NCI-H226 (cell line): ENCODE measurements at regions not wholly inside any gene's neighbourhood (a gene's known extent, or its start where the extent isn't known, plus 50 kb on each side); places are given as distances from the start of the nearest gene placed in this dataset.
A peak's percentile ranks its signal among the peaks of the same experiment; 100 is the strongest.
"Not testable (repeated sequence)": the region's sequence is repeated elsewhere in the genome, so short reads cannot be mapped to it uniquely, and the experiment has no call there.

Experiments used
- DNase-seq: peaks from one replicate; pipeline ENCODE4 v3.0.0-alpha.2; 2015

DNA sequence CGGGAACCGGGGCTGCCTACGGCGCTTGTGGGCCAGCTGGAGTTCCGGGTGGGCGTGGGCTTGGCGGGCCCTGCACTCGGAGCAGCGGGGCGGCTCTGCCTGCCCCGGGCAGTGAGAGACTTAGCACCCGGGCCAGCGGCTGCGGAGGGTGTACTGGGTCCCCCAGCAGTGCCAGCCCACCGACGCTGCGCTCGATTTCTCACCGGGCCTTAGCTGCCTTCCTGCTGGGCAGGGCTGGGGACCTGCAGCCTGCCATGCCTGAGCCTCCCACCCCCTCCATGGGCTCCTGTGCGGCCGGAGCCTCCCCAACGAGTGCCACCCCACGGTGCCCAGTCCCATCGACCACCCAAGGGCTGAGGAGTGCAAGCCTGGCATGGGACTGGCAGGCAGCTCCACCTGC lies 72.8 kb upstream of the SSBP2 start:
- not testable (repeated sequence) for DNase-seq

DNA sequence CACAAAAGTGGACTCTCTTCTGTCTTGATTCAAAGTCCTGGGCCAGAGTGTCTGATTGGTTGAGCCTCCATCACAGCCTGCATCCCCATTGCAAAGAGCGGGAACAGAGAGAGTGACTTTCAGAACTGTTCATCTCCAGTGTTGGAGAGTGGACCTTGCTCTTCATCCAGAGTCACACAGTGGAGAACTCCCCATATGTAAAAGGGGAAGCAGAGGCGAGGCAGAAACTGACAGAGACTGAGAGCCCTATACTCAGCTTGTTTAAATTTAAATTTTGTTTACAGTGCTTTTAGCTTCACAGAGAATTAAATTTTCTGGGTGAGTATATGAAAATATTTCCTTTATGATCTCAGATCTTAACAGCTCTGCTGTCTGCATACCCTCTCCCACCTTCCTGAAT lies 70.0 kb upstream of the SSBP2 start:
- DNase-seq: no peak

- DNase-seq: no peak
Observed at GRCh38 chr5:81820318-81820636, 69.4 kb upstream of the SSBP2 start.

- peak; percentile 12 for DNase-seq
Observed at GRCh38 chr5:81819556-81820317, 68.8 kb upstream of the SSBP2 start.

- DNase-seq: no peak
Observed at GRCh38 chr5:81817980-81818379, 67.1 kb upstream of the SSBP2 start.

DNA sequence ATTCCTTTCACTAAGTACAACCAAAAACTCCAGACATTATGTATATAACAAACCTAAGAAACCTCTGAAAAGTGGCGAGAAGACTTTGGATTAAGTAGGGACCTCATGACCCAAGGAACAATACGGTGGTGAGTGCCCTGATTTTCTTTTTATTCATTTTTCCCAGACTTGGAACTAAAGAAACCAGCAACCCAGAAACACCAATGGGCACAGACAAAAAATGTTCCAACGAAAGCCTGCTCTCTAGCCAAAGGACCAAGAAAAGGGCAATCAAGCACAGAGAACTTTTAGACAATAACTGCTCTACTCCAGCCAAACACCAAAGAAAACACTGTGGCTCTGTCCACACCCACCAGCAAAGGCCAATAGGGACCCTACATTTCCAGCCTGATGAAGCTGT lies 66.2 kb upstream of the SSBP2 start:
- no peak for DNase-seq

GRCh38 chr5:81815321-81815720 lies 64.4 kb upstream of the SSBP2 start:
- DNase-seq: no peak

DNA sequence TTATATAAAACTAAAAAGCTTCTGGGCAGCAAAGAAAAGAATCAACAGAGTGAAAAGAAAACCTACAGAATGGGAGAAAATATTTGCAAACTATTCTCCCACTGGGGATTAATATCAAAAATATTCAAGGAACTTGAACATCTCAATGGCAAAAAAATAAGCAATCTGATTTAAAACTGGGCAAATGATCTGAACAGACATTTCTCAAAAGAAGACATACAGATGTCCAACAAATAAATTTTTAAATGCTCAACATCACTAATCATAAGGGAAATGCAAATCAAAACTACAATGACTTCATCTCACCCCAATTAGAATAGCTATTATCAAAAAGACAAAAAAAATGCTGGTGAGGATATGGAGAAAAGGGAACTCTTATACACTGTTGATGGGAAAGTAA lies 57.2 kb upstream of the SSBP2 start:
- DNase-seq: no peak

DNA sequence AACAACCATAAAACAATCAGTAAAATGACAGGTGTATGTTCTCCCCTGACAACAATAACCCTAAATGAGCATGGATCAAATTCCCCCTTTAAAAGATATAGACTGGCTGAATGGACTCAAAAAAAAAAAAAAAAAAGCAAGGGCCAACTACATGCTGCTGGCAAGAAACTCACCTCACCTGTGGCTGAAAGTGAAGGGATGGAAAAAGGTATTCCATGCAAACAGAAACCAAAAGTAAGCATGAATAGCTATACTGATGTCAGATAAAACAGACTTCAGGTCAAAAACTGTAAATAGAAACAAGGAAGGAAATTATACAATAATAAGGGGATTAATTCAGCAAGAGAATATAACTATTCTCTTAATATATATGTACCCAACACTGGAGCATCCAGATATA lies 54.2 kb upstream of the SSBP2 start:
- DNase-seq: no peak

GRCh38 chr5:81803812-81804211 lies 52.9 kb upstream of the SSBP2 start:
- no peak for DNase-seq

DNA sequence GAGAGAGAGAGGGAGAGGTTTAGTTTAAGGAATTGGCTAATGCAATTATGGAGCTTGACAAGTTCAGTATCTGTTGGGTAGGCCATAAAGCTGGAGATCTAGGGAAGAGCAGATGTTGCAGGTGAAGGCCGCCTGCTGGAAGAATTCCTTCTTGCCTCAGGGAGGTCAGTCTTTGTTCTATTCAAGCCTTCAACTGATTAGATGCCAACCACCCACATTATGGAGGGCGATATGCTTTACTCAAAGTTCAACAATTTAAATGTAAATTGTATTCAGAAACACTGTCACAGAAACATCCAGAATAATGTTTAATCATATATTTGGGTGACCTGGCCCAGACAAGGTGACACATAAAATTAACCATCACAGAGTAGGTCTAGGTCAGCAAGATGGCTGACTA lies 51.7 kb upstream of the SSBP2 start:
- no peak for DNase-seq

- no peak for DNase-seq
Observed at GRCh38 chr5:81802020-81802419, 51.1 kb upstream of the SSBP2 start.

DNA sequence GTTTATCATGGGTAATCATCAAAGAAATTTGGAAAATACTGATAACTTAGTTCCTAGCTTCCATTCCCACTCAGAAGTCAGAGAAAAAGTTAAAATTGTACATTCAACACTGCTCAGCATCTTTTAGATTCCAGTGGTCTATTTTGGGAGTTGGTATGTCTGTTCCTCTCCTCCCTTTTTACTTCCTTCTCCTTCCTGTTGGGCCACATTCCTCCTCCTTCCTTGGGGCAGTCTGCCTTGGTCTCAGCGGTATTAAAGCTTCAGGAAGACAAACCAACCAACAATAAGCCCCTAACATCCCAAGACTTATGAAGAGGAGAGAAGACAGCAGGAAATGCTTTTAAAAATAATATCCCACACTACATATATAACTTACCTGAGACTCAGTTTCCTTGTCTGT lies 49.9 kb upstream of the SSBP2 start:
- DNase-seq: no peak
